ENCODE measurements at regions not wholly inside any gene's neighbourhood (a gene's known extent, or its start where the extent isn't known, plus 50 kb on each side); places are given as distances from the start of the nearest gene placed in this dataset.

- TF ChIP-seq TBP (CRISPR knock-in tag; IDR thresholded peaks at IDR 0.05) (no peak), SIN3A (IDR thresholded peaks at IDR 0.05; ENCODE audit: borderline replicate concordance, low read depth, low read length) (no peak), NCOA1 (CRISPR knock-in tag; IDR thresholded peaks at IDR 0.05) (no peak), JUND (CRISPR knock-in tag; IDR thresholded peaks at IDR 0.05) (no peak), NFYB (CRISPR knock-in tag; IDR thresholded peaks at IDR 0.05) (no peak), EP300 (IDR thresholded peaks at IDR 0.05; ENCODE audit: low read depth in 2 of 2, low read length in 2 of 2) (no peak), EP300 (CRISPR knock-in tag; IDR thresholded peaks at IDR 0.05; ENCODE audit: borderline replicate concordance) (no peak), CBFB (CRISPR knock-in tag; IDR thresholded peaks at IDR 0.05) (no peak), MEIS1 (CRISPR knock-in tag; IDR thresholded peaks at IDR 0.05; ENCODE audit: borderline replicate concordance) (no peak), HNRNPLL (IDR thresholded peaks at IDR 0.05; ENCODE audit: low read depth, low read length, poor library complexity, severe bottlenecking) (no peak), SP1 (IDR thresholded peaks at IDR 0.05) (no peak), SP1 (CRISPR knock-in tag; IDR thresholded peaks at IDR 0.05) (no peak)
- TF ChIP-seq, protein P1, sequence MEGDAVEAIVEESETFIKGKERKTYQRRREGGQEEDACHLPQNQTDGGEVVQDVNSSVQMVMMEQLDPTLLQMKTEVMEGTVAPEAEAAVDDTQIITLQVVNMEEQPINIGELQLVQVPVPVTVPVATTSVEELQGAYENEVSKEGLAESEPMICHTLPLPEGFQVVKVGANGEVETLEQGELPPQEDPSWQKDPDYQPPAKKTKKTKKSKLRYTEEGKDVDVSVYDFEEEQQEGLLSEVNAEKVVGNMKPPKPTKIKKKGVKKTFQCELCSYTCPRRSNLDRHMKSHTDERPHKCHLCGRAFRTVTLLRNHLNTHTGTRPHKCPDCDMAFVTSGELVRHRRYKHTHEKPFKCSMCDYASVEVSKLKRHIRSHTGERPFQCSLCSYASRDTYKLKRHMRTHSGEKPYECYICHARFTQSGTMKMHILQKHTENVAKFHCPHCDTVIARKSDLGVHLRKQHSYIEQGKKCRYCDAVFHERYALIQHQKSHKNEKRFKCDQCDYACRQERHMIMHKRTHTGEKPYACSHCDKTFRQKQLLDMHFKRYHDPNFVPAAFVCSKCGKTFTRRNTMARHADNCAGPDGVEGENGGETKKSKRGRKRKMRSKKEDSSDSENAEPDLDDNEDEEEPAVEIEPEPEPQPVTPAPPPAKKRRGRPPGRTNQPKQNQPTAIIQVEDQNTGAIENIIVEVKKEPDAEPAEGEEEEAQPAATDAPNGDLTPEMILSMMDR (CRISPR knock-in tag; IDR thresholded peaks at IDR 0.05) = no peak
These were observed 1282.1 kb upstream of the PCDH20 start for GRCh38 chr13:62697701-62698100.
